ENCODE measurements at regions not wholly inside any gene's neighbourhood (a gene's known extent, or its start where the extent isn't known, plus 50 kb on each side); places are given as distances from the start of the nearest gene placed in this dataset.

DNA sequence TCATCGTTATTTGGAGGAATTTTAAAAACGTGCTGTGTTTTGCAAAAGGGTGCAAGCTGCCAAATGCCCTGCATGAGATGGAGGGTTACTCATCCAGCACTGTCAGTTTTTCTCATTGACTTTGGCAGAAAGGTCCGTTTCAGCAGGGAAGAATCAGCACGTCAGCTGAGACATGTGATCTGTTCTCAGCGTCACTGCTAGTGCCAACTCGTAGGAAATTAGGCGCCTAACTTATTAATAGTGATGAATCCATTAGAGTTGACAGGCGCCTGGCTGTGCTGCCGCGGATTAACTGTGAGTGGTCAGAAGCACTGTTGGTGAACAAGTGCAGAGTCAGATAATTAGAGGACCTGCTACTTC lies 175.5 kb upstream of the FOXQ1 start:
- H3K9me3 ChIP-seq, result no peaks in the 10 kb centered on the region
- H3K4me3 ChIP-seq, result no peak overlapping the region
- DNase-seq, result no peak
- H3K4me1 ChIP-seq (ENCODE audit: insufficient read depth), result no peaks in the 10 kb centered on the region
- intact Hi-C loops (cut with DNase I), result no loop called here
- no peak overlapping the region for H3K27ac ChIP-seq
- TF ChIP-seq EP300 (IDR thresholded peaks at IDR 0.05), result no peak
- TF ChIP-seq POLR2A (IDR thresholded peaks at IDR 0.05), result no peak
- TF ChIP-seq, protein P1, sequence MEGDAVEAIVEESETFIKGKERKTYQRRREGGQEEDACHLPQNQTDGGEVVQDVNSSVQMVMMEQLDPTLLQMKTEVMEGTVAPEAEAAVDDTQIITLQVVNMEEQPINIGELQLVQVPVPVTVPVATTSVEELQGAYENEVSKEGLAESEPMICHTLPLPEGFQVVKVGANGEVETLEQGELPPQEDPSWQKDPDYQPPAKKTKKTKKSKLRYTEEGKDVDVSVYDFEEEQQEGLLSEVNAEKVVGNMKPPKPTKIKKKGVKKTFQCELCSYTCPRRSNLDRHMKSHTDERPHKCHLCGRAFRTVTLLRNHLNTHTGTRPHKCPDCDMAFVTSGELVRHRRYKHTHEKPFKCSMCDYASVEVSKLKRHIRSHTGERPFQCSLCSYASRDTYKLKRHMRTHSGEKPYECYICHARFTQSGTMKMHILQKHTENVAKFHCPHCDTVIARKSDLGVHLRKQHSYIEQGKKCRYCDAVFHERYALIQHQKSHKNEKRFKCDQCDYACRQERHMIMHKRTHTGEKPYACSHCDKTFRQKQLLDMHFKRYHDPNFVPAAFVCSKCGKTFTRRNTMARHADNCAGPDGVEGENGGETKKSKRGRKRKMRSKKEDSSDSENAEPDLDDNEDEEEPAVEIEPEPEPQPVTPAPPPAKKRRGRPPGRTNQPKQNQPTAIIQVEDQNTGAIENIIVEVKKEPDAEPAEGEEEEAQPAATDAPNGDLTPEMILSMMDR (IDR thresholded peaks at IDR 0.05), result no peak
- H3K27me3 ChIP-seq, result no peaks in the 10 kb centered on the region
- H3K36me3 ChIP-seq, result no peaks in the 10 kb centered on the region
- WGBS, 3 donors, result 30 to 41% (median 34%) methylated on average over 10 of the region's 10 CpGs

DNA sequence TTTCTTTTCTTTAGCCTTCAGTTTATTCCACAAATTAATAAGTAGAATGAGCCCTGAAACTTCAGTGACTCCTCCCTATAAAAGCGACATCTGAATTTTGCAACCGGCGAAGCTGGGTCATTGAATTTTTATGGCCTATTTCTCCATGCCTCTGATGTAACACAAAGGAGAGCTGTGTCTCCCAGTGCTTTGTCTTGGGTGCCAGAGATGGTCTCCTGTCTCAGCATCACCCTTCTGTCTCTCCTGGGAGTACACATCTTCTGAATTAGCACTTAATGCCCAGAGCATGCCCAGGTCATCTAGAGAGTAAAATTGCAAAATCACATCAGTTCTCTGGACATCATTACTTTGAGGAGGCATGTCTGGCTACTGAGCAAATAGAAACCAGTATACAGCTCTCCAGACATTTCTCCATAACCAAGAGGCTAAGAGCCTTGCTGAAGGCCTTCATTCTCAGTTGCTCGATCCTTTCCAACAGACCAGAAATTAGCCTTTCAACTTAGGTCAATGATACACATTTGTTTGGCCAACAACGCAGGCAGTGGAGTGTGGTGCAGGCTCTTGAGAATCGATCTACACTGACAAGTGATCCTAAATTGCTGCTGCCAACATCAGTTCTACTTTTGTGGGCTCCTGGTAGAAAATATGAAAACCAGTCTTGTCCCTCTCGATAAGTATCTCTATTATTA lies 176.0 kb upstream of the FOXQ1 start:
- intact Hi-C loops (cut with DNase I), result no loop called here
- TF ChIP-seq POLR2A (IDR thresholded peaks at IDR 0.05), result no peak
- TF ChIP-seq, protein P1 (IDR thresholded peaks at IDR 0.05), result no peak
- TF ChIP-seq EP300 (IDR thresholded peaks at IDR 0.05), result no peak
- WGBS, 3 donors, result 70 to 78% (median 75%) methylated on average over 7 of the region's 7 CpGs
- no peaks in the 10 kb centered on the region for H3K9me3 ChIP-seq
- no peaks in the 10 kb centered on the region for H3K36me3 ChIP-seq
- DNase-seq, result no peak
- H3K27me3 ChIP-seq, result no peaks in the 10 kb centered on the region
- H3K4me1 ChIP-seq (ENCODE audit: insufficient read depth), result no peaks in the 10 kb centered on the region
- H3K4me3 ChIP-seq, result no peak overlapping the region
- H3K27ac ChIP-seq, result no peak overlapping the region

DNA sequence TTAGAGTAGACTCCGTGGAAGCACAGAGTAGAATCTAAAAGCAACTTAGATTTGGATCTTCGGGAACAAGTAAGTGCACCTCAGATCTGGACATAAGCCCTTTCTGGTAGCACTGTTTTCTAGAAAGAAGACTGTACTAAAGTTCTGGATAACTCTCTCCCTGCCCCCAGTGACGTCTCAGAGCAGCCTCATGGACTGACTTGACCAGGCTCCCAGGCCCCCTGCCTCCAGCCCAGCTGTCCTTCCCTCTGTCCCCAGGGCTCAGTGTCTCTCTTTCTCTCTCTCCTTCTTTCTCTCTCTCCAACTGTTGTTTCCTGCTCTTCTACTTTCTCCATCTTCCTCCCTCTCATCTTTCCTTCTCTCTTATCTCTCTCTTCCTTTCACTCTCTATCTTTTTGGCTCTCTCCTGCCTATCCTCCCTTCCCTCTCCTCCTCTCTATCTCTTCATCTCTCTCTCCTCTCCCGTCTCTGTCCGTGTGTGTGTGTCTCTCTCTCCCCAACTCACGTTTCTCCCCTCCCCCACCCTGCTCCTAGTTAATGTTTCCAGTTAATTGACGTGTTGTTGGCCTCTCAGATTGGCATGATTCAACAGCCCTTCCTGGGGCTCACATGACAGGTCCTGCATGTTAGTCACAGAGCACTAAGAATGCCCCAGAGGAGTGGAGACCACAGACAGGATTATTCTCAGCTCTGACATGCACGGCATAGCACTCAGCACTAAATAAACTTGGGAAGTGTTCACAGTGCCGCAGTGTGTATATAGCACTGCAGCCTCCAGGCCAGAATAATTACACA lies 180.4 kb upstream of the FOXQ1 start:
- H3K4me1 ChIP-seq (ENCODE audit: insufficient read depth), result no peaks in the 10 kb centered on the region
- H3K9me3 ChIP-seq, result no peaks in the 10 kb centered on the region
- no peaks in the 10 kb centered on the region for H3K27me3 ChIP-seq
- intact Hi-C loops (cut with DNase I), result no loop called here
- H3K27ac ChIP-seq, result no peak overlapping the region
- H3K4me3 ChIP-seq, result no peak overlapping the region
- TF ChIP-seq EP300 (IDR thresholded peaks at IDR 0.05), result no peak
- TF ChIP-seq, protein P1 (IDR thresholded peaks at IDR 0.05), result no peak
- TF ChIP-seq POLR2A (IDR thresholded peaks at IDR 0.05), result no peak
- DNase-seq, result no peak
- no peaks in the 10 kb centered on the region for H3K36me3 ChIP-seq
- WGBS, 3 donors, result 38 to 46% (median 45%) methylated on average over 9 of the region's 9 CpGs

DNA sequence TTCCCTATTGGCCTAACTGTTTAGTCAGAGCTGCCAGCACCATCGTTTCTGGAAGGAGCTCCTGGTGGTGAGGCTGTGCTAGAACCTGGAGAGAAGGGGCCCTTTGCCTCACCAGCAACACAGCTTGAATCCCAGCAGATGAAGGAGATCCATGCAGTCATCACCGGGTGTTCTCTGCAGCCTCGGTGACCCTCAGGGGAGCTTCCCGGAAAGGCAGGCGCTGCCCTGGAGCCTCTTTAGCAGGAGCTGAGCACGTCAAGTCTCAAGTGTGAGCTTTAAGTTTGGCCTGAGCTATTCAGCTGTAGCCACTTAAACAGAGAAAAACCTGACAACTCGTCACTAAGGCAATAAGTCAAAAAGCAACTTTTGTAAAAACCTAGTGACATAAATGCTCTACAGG lies 181.2 kb upstream of the FOXQ1 start:
- H3K36me3 ChIP-seq, result no peaks in the 10 kb centered on the region
- DNase-seq, result no peak
- intact Hi-C loops (cut with DNase I), result no loop called here
- no peaks in the 10 kb centered on the region for H3K27me3 ChIP-seq
- no peaks in the 10 kb centered on the region for H3K4me1 ChIP-seq (ENCODE audit: insufficient read depth)
- no peaks in the 10 kb centered on the region for H3K9me3 ChIP-seq
- no peak overlapping the region for H3K27ac ChIP-seq
- TF ChIP-seq EP300 (IDR thresholded peaks at IDR 0.05) (no peak), POLR2A (IDR thresholded peaks at IDR 0.05) (no peak)
- TF ChIP-seq, protein P1 (IDR thresholded peaks at IDR 0.05), result no peak
- WGBS, 3 donors, result 75 to 82% (median 78%) methylated on average over 7 of the region's 7 CpGs
- H3K4me3 ChIP-seq, result no peak overlapping the region

All from ovary (tissue), 7 donors.